Body of pancreas (tissue), 4 donors: ENCODE measurements at regions not wholly inside any gene's neighbourhood (a gene's known extent, or its start where the extent isn't known, plus 50 kb on each side); places are given as distances from the start of the nearest gene placed in this dataset.

Experiments
- POLR2A ChIP-seq, 3 donors: fragments of 450-650 bp; IDR thresholded peaks; one replicate each; pipeline ENCODE4 v1.6.1; 2016; ENCODE audit warnings: antibody characterized with exemption in 3 of 3, mild to moderate bottlenecking in 2 of 3
- TF ChIP-seq, protein P1 (sequence below), 7 experiments: fragments of 450-650 bp in 4 of 7; fragments of 200-600 bp in 3 of 7; sonication (generic) in 3 of 7; IDR thresholded peaks; one replicate each; pipeline ENCODE4 v1.5.1; 2016 to 2019; ENCODE audit warnings: antibody characterized with exemption in 7 of 7

GRCh38 chr2:77588438-77588837, 66.3 kb upstream of the LRRTM4 start:
- TF ChIP-seq, protein P1, sequence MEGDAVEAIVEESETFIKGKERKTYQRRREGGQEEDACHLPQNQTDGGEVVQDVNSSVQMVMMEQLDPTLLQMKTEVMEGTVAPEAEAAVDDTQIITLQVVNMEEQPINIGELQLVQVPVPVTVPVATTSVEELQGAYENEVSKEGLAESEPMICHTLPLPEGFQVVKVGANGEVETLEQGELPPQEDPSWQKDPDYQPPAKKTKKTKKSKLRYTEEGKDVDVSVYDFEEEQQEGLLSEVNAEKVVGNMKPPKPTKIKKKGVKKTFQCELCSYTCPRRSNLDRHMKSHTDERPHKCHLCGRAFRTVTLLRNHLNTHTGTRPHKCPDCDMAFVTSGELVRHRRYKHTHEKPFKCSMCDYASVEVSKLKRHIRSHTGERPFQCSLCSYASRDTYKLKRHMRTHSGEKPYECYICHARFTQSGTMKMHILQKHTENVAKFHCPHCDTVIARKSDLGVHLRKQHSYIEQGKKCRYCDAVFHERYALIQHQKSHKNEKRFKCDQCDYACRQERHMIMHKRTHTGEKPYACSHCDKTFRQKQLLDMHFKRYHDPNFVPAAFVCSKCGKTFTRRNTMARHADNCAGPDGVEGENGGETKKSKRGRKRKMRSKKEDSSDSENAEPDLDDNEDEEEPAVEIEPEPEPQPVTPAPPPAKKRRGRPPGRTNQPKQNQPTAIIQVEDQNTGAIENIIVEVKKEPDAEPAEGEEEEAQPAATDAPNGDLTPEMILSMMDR (IDR thresholded peaks at IDR 0.05), result no peak
- no peak for TF ChIP-seq POLR2A (IDR thresholded peaks at IDR 0.05)
